Ishikawa (cell line): ENCODE measurements at regions not wholly inside any gene's neighbourhood (a gene's known extent, or its start where the extent isn't known, plus 50 kb on each side); places are given as distances from the start of the nearest gene placed in this dataset.

ENCODE experiments used
- CEBPB ChIP-seq: IDR thresholded peaks from 2 replicates; pipeline ENCODE4 v1.6.1; 2012
- CREB1 ChIP-seq: IDR thresholded peaks from 2 replicates; pipeline ENCODE4 v1.6.1; 2012; ENCODE audit warnings: low read depth
- EGR1 ChIP-seq: IDR thresholded peaks from 2 replicates; pipeline ENCODE4 v1.6.1; 2012
- EP300 ChIP-seq: IDR thresholded peaks from 2 replicates; pipeline ENCODE4 v1.6.1; 2012; ENCODE audit warnings: borderline replicate concordance
- FOXM1 ChIP-seq: IDR thresholded peaks from 2 replicates; pipeline ENCODE4 v1.6.1; 2012; ENCODE audit warnings: low read depth, borderline replicate concordance
- NFIC ChIP-seq: IDR thresholded peaks from 2 replicates; pipeline ENCODE4 v1.6.1; 2012
- RAD21 ChIP-seq: IDR thresholded peaks from 2 replicates; pipeline ENCODE4 v1.6.1; 2012; ENCODE audit warnings: low read depth
- TAF1 ChIP-seq: IDR thresholded peaks from 2 replicates; pipeline ENCODE4 v1.6.1; 2012; ENCODE audit warnings: low read depth, mild to moderate bottlenecking
- TCF12 ChIP-seq: IDR thresholded peaks from 2 replicates; pipeline ENCODE4 v1.6.1; 2012; ENCODE audit warnings: low read depth
- TEAD4 ChIP-seq: IDR thresholded peaks from 2 replicates; pipeline ENCODE4 v1.6.1; 2012
- YY1 ChIP-seq: IDR thresholded peaks from 2 replicates; pipeline ENCODE4 v1.6.1; 2012; ENCODE audit warnings: low read depth
- ZBTB7A ChIP-seq: IDR thresholded peaks from 2 replicates; pipeline ENCODE4 v1.6.1; 2012; ENCODE audit warnings: low read depth
- TF ChIP-seq, protein P1 (sequence below): IDR thresholded peaks from 2 replicates; pipeline ENCODE4 v1.6.1; 2012; ENCODE audit warnings: low read depth, mild to moderate bottlenecking
- TF ChIP-seq, protein P2 (sequence below): IDR thresholded peaks from 2 replicates; pipeline ENCODE4 v1.6.1; 2012
- TF ChIP-seq, protein P3 (sequence below): IDR thresholded peaks from 2 replicates; pipeline ENCODE4 v1.6.1; 2012

DNA sequence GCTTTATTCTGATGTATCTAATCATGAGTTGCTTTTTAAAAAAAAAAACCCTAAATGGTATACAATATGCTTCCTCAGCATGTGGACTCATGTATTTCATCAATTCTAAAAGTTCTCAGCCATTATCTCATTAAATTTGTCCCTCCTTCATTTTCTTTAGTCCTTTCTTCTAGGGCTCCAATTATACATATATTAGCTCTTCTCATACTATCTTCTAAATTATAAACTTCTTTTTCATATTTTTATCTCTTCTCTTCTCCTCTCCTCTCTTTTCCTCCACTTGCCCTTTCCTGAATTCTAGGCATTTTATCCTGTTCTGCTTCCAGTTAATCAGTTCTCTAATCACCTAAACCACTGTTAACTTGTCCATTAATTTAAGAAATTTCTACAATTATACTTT is 55.0 kb upstream of the IL33 start:
- TF ChIP-seq CEBPB (no peak), ZBTB7A (no peak), TCF12 (no peak), FOXM1 (no peak), RAD21 (no peak), CREB1 (no peak), YY1 (no peak), EP300 (no peak), TAF1 (no peak), NFIC (no peak), EGR1 (no peak), TEAD4 (no peak)
- TF ChIP-seq, protein P1, sequence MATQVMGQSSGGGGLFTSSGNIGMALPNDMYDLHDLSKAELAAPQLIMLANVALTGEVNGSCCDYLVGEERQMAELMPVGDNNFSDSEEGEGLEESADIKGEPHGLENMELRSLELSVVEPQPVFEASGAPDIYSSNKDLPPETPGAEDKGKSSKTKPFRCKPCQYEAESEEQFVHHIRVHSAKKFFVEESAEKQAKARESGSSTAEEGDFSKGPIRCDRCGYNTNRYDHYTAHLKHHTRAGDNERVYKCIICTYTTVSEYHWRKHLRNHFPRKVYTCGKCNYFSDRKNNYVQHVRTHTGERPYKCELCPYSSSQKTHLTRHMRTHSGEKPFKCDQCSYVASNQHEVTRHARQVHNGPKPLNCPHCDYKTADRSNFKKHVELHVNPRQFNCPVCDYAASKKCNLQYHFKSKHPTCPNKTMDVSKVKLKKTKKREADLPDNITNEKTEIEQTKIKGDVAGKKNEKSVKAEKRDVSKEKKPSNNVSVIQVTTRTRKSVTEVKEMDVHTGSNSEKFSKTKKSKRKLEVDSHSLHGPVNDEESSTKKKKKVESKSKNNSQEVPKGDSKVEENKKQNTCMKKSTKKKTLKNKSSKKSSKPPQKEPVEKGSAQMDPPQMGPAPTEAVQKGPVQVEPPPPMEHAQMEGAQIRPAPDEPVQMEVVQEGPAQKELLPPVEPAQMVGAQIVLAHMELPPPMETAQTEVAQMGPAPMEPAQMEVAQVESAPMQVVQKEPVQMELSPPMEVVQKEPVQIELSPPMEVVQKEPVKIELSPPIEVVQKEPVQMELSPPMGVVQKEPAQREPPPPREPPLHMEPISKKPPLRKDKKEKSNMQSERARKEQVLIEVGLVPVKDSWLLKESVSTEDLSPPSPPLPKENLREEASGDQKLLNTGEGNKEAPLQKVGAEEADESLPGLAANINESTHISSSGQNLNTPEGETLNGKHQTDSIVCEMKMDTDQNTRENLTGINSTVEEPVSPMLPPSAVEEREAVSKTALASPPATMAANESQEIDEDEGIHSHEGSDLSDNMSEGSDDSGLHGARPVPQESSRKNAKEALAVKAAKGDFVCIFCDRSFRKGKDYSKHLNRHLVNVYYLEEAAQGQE: no peak
- TF ChIP-seq, protein P2, sequence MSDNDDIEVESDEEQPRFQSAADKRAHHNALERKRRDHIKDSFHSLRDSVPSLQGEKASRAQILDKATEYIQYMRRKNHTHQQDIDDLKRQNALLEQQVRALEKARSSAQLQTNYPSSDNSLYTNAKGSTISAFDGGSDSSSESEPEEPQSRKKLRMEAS: no peak
- TF ChIP-seq, protein P3, sequence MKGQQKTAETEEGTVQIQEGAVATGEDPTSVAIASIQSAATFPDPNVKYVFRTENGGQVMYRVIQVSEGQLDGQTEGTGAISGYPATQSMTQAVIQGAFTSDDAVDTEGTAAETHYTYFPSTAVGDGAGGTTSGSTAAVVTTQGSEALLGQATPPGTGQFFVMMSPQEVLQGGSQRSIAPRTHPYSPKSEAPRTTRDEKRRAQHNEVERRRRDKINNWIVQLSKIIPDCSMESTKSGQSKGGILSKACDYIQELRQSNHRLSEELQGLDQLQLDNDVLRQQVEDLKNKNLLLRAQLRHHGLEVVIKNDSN: no peak

DNA sequence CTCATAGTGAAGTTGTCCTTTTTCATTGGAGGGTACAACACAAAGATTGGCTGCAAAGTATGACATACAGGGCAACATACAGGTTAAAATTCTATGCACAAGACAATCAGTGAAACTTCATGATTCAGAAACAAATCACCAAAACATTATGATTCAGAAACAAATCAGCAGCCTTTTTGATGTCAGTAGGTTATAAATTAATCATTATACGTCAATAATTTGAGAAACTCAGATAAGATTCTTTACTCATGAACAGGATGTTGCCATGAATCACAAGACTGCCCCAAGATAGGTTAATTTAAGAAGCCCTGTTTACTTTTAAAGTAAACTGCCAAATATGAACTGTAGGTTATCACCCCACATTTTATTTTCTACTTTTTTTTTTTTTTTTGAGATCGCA is 62.2 kb upstream of the IL33 start:
- TF ChIP-seq YY1 (no peak), TEAD4 (no peak), CEBPB (no peak), CREB1 (no peak), TCF12 (no peak), RAD21 (no peak), TAF1 (no peak), FOXM1 (no peak), EGR1 (no peak), ZBTB7A (no peak)
- TF ChIP-seq, protein P1: no peak
- TF ChIP-seq, protein P3: no peak

DNA sequence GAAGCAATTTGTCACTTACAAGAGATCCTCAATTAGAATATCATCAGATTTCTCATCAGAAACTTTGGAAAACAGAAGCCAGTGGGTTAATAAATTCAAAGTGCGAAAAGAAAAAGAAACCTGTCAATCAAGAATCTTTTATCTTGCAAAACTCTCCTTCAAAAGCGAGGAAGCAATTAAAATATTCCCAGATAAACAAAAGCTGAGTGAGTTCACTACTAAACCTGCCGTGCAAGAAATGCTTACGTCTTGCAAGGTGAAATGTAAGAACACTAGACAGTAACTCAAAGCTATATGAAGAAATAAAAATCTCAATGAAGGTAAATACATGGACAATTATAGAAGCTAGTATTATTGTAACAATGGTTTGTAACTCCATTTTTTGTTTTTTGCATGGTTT is 62.8 kb upstream of the IL33 start:
- TF ChIP-seq RAD21: no peak
- no peak for TF ChIP-seq CEBPB
- no peak for TF ChIP-seq YY1
- TF ChIP-seq, protein P3: no peak
- no peak for TF ChIP-seq NFIC

DNA sequence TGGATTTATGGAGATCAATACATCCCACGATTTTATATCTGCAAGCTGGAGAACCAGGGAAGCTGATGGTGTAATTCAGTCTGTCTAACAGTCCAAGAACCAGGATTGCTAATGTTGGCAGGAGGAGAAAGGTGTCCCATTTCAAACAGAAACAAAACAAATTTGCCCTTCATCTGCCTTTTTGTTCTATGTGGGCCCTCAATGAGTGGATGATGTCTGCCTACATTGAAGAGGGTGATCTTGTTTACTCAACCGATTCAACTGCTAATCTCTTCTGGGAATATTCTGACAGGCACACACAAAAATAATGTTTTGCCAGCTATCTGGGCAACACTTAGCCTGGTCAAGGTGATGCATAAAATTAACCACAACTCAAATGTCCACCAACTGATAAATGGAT is 65.1 kb upstream of the IL33 start:
- TF ChIP-seq TCF12: no peak
- TF ChIP-seq TEAD4: no peak
- TF ChIP-seq CREB1: no peak
- TF ChIP-seq CEBPB: no peak
- TF ChIP-seq, protein P1: no peak
- no peak for TF ChIP-seq NFIC
- no peak for TF ChIP-seq TAF1
- no peak for TF ChIP-seq ZBTB7A
- TF ChIP-seq EGR1: no peak
- TF ChIP-seq, protein P3: no peak
- TF ChIP-seq EP300: no peak
- TF ChIP-seq, protein P2: no peak

DNA sequence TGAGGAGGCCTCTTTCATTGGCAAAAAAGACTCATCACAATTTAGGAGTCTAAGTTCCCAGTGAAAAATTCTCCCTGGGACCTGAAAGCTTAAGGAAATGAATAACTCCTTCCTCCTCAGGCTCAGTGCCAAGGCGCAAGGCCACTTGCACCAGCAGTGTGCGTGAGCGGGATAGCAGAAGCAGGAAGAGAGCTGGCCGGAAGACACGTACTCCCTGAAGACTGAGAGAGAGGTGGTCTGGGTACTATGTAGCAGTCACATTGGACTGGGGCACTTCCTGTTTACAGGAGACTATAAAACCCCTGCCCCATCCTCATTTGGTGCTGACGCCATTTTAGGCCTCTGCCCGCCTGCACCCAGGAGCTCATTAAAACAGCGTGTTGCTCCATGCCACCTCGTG is 66.3 kb upstream of the IL33 start:
- TF ChIP-seq FOXM1: no peak
- TF ChIP-seq TEAD4: no peak
- no peak for TF ChIP-seq YY1
- TF ChIP-seq ZBTB7A: no peak
- no peak for TF ChIP-seq TCF12
- no peak for TF ChIP-seq NFIC
- TF ChIP-seq EP300: no peak
- no peak for TF ChIP-seq TAF1
- TF ChIP-seq, protein P3: no peak
